AML-193 (cell line): ENCODE measurements at regions not wholly inside any gene's neighbourhood (a gene's known extent, or its start where the extent isn't known, plus 50 kb on each side); places are given as distances from the start of the nearest gene placed in this dataset.
"Not testable (repeated sequence)": the region's sequence is repeated elsewhere in the genome, so short reads cannot be mapped to it uniquely, and the experiment has no call there.

Experiments used
- DNase-seq, 2 experiments: peaks; one replicate each; lab custom pipeline; 2025; lab: John Stamatoyannopoulos, UW

- no peak for DNase-seq
Measured at GRCh38 chr1:22332424-22332717, 119.3 kb upstream of the ZBTB40 start.

GRCh38 chr1:22332795-22333499 lies 118.7 kb upstream of the ZBTB40 start:
- no peak for DNase-seq

DNA sequence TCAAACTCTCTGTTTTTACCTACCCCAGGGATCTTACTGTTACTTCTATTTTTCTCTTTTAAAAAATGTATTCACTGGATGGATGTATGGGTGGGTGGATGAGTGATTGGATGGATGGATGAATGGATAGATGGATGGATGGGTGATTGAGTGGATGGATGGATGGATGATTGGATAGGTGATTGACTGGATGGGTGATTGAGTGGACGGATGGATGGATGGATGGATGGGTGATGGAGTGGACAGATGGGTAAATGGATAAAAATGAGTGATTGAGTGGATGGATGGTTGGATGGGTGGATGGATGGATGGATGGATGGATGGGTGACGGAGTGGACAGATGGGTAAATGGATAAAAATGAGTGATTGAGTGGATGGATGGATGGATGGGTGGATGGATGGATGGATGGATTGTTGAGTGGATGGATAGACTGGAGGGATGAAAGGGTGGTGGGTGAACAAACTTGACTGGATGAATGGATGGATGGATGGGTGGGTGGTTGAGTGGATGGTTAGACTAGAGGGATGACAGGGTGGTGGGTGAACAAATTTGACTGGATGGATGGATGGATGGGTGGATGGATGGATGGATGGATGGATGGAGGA lies 118.0 kb upstream of the ZBTB40 start:
- no peak for DNase-seq

DNA sequence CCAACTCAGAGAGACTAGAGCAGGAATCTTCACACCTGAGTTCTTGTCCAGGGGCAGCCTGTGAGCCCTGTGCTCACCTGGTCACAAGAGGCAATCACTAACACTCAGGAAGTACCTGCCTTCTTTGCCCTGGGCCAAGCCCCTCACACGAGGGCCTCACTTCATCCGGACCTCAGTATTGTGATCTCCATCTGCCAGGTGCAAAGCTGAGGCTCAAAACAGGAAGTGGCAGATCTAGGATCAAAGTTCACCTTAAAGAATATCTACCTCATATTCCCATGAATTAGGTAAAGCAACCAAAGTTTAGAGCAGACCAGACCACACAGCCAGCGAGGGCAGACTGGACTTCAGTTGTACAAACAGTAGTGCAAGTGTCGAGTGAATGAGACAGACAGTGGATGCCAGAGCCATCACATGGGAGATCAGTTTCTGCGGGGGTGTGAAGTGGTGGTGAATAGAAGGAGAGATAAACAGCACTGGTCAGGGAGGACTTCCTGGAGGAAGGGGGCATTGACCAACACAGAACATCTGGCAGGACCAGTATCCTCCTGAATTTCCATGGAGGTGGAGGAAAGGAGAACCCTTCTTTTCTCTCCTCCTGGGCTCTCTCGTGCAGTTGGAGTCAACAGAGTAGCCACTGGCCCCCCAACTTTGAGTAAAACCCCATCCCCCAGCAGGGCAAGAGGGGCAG lies 116.6 kb upstream of the ZBTB40 start:
- no peak for DNase-seq

GRCh38 chr1:22336274-22336673 lies 115.4 kb upstream of the ZBTB40 start:
- DNase-seq, result not testable (repeated sequence)

GRCh38 chr1:22336696-22337545 lies 114.7 kb upstream of the ZBTB40 start:
- DNase-seq, result not testable (repeated sequence)

DNA sequence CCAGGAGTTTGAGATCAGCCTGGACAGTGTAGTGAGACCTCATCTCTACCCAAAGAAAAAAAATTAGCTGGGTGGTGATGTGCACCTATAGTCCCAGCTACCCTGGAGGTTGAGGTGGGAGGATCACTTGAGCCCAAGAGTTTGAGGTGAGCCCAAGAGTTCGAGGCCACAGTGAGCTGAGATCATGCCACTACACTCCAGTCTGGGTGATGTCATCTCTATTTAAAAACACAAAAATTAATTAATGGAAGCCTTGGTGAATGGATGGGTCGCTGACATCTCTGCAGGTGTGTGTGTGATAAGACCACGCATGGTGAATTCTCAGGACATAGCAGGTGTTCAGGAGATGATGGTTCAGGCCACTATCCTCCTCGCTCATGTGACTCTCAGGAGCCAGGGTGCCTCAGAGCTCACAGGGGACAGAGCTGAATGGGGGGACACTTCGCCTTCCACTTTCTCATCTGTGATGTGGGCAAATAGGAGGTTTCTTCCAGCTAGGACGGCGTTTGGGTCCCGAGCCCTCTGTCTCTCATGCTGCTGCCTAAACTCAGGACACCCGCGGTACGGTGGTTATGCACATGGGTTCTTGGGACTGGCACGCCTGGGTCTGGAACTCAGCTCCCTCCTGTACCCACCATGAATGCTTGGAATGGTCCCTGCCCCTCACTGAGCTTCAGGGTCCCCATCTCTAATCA lies 113.4 kb upstream of the ZBTB40 start:
- DNase-seq, result no peak

GRCh38 chr1:22339237-22339636 lies 112.4 kb upstream of the ZBTB40 start:
- no peak for DNase-seq

DNA sequence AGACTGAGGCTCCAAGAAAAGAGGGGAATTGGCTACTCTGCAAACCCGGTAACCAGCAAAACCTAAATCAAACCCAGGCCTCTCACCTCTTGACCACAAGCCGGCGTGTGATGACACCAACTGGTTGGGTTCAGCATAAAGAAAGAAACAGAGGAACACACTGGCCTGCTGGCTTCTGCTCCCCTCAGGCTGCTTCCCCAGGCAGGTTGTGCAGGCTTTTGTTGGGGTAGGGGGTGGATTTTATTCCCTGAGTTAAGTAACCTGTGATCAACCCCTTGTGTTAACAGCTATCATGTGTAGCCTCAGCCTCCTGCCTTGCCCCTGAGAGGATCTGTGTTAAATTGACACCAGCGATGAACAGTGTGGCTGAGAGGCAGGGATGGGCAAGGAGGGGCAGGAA lies 111.6 kb upstream of the ZBTB40 start:
- DNase-seq, result no peak

GRCh38 chr1:22340873-22341272 lies 110.8 kb upstream of the ZBTB40 start:
- no peak for DNase-seq

GRCh38 chr1:22341791-22342605 lies 109.7 kb upstream of the ZBTB40 start:
- no peak for DNase-seq

- no peak for DNase-seq
Measured at GRCh38 chr1:22342734-22343191, 108.9 kb upstream of the ZBTB40 start.

GRCh38 chr1:22343456-22344328 lies 108.0 kb upstream of the ZBTB40 start:
- DNase-seq, result no peak

DNA sequence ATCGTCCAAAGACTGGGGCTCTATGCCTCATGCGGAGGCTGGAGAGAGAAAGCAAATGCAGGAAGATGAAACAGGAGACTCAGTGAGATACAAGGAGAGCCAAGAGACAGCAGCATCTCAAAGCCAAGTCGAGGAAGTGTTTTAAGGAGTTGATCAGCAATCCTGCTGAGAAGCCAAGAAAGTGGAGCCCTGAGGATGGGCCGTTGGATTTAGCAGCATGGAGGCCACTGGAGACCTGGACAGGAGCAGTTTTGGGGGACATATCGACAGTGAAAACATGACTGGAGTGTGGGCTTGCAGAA lies 107.4 kb upstream of the ZBTB40 start:
- no peak for DNase-seq

- no peak for DNase-seq
Measured at GRCh38 chr1:22344851-22345560, 106.6 kb upstream of the ZBTB40 start.

GRCh38 chr1:22347854-22348760 lies 103.5 kb upstream of the ZBTB40 start:
- DNase-seq, result no peak

DNA sequence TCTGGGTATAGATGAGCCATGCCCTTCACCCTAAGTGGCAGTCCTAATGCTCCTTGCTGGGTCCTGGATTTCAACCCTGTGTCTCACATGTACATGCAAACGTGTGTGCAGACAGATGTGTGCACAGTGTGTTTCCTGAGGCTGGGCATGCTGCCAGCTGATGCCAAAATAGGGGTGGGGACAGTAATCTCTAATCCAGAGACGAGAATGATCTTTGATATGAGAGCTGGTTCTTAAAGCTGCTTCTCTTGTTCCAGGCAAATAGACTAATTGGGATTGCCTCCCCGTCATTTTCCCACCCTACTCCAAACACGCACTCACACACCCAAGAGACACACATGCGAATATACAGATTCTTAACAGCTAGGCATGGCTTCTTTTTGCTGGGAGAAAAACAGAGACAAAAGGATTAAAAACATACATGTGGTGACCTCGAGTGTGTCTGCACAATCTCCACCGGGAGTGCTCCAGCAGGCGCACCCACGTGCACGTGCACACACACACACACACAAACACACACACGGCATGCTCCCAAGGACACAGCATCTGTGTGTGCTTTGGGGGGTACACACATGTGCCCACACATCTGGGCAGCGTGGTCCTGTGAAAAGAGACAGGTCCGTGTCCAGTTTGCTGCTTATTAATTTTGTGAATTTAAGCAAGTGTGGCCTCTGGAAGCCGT lies 102.1 kb upstream of the ZBTB40 start:
- DNase-seq, result no peak
